Gastrocnemius medialis (tissue), 4 donors: ENCODE measurements at regions not wholly inside any gene's neighbourhood (a gene's known extent, or its start where the extent isn't known, plus 50 kb on each side); places are given as distances from the start of the nearest gene placed in this dataset.

Experiments
- CTCF ChIP-seq, 5 experiments: fragments of 450-650 bp in 3 of 5; fragments of 200-600 bp in 2 of 5; sonication (generic) in 2 of 5; IDR thresholded peaks in 4 of 5; conservative IDR thresholded peaks in 1 of 5; 1 replicate in 4 of 5; 2 replicates in 1 of 5; pipeline ENCODE4 v1.5.1; 2016 to 2019; ENCODE audit warnings: antibody characterized with exemption in 5 of 5, mild to moderate bottlenecking in 3 of 5, moderate library complexity in 3 of 5
- POLR2A ChIP-seq, 2 donors: fragments of 450-650 bp; IDR thresholded peaks; one replicate each; pipeline ENCODE4 v1.6.1; 2017; ENCODE audit warnings: antibody characterized with exemption in 2 of 2, mild to moderate bottlenecking in 2 of 2, moderate library complexity in 2 of 2

GRCh38 chr6:113111550-113111949 is 745.6 kb upstream of the MARCKS start:
- TF ChIP-seq CTCF (IDR thresholded peaks at IDR 0.05 in 4 of 5, conservative IDR thresholded peaks at IDR 0.05 in 1 of 5) (no peak), POLR2A (IDR thresholded peaks at IDR 0.05) (no peak)
